Type B pancreatic cell (in vitro differentiated cells): ENCODE measurements at regions not wholly inside any gene's neighbourhood (a gene's known extent, or its start where the extent isn't known, plus 50 kb on each side); places are given as distances from the start of the nearest gene placed in this dataset.

Experiments used
- DNase-seq: peaks from one replicate; pipeline ENCODE4 v3.0.0; 2021; ENCODE audit warnings: mixed read lengths; ENCODE audit not compliant: unreplicated experiment; ENCODE audit errors: extremely low spot score
- H3K27ac Mint-ChIP-seq: 2 replicates; pipeline ENCODE4 v1.8.0; 2021; ENCODE audit warnings: mild to moderate bottlenecking, mixed read lengths
- H3K27me3 Mint-ChIP-seq: 2 replicates; pipeline ENCODE4 v1.8.0; 2021; ENCODE audit warnings: mixed read lengths
- H3K36me3 Mint-ChIP-seq: 2 replicates; pipeline ENCODE4 v1.8.0; 2021; ENCODE audit warnings: mixed read lengths
- H3K4me1 Mint-ChIP-seq: one replicate; pipeline ENCODE4 v1.8.0; 2021; ENCODE audit warnings: mixed read lengths; ENCODE audit not compliant: unreplicated experiment
- H3K4me3 Mint-ChIP-seq: 2 replicates; pipeline ENCODE4 v1.8.0; 2021; ENCODE audit warnings: mild to moderate bottlenecking, mixed read lengths
- H3K9me3 Mint-ChIP-seq: 2 replicates; pipeline ENCODE4 v1.8.0; 2021; ENCODE audit warnings: mixed read lengths
- TF ChIP-seq, protein P1 (sequence below): fragments of 200-600 bp; sonication (generic); conservative IDR thresholded peaks from 2 replicates; pipeline ENCODE4 v1.5.0; 2021; ENCODE audit warnings: antibody characterized with exemption, mild to moderate bottlenecking

DNA sequence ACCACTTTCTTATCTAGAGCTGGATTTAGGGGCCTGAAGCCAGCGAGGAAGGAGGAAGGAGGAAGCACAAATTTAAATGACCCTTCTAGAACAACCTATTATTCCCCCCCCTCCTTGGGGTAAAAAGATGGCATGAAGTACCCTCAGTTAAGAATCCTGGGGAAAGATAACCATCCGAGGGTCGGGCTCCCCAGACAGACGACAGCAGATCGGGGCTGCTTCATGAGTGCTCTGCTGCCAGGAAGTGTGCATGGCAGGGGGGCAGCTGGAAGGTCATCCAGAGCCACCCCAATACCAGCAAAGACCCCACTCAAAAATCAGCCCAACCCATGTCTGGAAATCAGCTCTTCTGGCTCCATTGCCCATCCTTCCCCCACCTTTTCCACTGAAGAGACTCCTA lies 207.5 kb downstream of the CTTN start:
- no peak for DNase-seq
- Mint-ChIP-seq H3K27ac (no peak overlapping the region), H3K36me3 (no peaks in the 10 kb centered on the region), H3K4me1 (peaks cover 38% of the 10 kb centered on the region), H3K27me3 (no peaks in the 10 kb centered on the region), H3K4me3 (no peak overlapping the region), H3K9me3 (no peaks in the 10 kb centered on the region)
- TF ChIP-seq, protein P1, sequence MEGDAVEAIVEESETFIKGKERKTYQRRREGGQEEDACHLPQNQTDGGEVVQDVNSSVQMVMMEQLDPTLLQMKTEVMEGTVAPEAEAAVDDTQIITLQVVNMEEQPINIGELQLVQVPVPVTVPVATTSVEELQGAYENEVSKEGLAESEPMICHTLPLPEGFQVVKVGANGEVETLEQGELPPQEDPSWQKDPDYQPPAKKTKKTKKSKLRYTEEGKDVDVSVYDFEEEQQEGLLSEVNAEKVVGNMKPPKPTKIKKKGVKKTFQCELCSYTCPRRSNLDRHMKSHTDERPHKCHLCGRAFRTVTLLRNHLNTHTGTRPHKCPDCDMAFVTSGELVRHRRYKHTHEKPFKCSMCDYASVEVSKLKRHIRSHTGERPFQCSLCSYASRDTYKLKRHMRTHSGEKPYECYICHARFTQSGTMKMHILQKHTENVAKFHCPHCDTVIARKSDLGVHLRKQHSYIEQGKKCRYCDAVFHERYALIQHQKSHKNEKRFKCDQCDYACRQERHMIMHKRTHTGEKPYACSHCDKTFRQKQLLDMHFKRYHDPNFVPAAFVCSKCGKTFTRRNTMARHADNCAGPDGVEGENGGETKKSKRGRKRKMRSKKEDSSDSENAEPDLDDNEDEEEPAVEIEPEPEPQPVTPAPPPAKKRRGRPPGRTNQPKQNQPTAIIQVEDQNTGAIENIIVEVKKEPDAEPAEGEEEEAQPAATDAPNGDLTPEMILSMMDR, result no peak

DNA sequence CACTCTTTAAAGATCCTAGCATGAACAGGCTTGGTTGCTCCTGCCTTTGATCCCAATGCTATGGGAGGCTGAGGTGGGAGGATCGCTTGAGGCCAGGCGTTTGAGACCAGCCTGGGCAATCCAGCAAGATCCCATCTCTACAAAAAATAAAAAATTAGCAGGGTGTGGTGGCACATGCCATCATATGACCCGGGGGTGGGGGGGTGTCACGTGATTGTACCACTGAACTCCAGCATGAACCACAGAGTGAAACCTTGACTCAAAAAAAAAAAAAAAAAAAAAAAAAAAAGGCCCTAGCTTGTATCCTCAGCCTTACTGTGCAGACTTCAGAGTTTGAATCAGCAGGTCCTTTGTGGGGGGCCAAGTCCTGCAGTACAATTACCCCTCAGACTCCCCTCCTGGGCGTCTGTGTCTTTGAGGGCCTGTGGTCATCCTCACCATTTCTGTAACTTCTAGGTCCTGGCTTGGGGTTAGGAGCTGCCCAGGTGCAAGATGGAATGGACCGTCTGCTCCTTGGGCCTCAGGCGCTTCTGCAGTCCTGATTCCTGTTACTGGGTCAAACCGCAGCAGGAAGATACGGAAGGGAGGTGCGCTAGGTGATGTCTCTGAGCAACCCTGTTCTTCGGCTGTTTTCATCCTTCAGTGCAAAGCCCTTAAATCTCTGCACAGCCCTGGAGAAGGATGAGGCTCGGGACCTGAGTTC lies 208.1 kb downstream of the CTTN start:
- Mint-ChIP-seq H3K27ac (no peak overlapping the region), H3K9me3 (no peaks in the 10 kb centered on the region), H3K36me3 (no peaks in the 10 kb centered on the region), H3K4me1 (peaks cover 43% of the 10 kb centered on the region), H3K27me3 (no peaks in the 10 kb centered on the region), H3K4me3 (no peak overlapping the region)
- DNase-seq, result no peak
- TF ChIP-seq, protein P1, result no peak

DNA sequence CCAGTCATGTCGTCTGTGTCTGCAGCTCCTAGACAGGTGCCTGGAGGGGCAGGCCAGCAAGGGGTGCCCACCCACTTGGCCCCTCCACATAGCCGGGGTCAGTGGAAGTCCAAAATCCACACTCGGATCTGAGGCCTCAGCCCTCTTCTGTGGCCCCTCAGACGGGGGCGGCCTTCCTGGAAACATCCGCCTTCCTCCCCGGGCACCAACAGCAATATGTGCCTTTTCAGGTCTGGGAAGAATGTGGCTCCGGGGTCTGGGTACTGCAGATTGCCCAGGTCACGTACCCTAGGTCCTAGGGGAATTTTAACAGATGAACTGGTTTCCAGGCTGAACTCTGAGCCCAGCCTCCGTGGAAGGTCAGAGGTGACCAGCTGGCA lies 208.6 kb downstream of the CTTN start:
- no peaks in the 10 kb centered on the region for H3K9me3 Mint-ChIP-seq
- H3K27ac Mint-ChIP-seq, result no peak overlapping the region
- no peak overlapping the region for H3K4me3 Mint-ChIP-seq
- H3K27me3 Mint-ChIP-seq, result no peaks in the 10 kb centered on the region
- DNase-seq, result no peak
- H3K36me3 Mint-ChIP-seq, result no peaks in the 10 kb centered on the region
- TF ChIP-seq, protein P1, result no peak
- peaks cover 41% of the 10 kb centered on the region for H3K4me1 Mint-ChIP-seq

DNA sequence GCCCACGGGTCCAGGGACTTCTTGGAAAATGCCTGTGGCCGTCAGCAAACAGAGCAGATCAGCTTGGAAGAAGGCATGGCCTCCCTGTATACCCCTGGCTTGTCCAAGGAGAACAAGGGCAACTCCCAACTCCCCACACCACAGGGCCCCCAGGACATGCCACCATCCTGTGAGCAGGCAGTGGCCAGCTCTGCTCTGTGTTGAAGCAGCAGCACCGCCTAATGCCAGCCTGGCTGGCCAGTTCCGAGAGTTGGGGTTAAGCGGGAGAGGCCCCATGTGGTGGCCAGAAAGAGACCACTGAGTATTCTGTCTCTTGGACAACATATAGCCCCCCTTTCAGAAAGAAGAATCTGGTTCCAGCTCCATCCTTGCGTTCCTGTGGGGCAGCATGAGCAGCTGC lies 209.2 kb downstream of the CTTN start:
- TF ChIP-seq, protein P1, result no peak
- H3K27ac Mint-ChIP-seq, result no peak overlapping the region
- no peaks in the 10 kb centered on the region for H3K9me3 Mint-ChIP-seq
- peaks cover 38% of the 10 kb centered on the region for H3K4me1 Mint-ChIP-seq
- H3K4me3 Mint-ChIP-seq, result no peak overlapping the region
- H3K27me3 Mint-ChIP-seq, result no peaks in the 10 kb centered on the region
- DNase-seq, result no peak
- H3K36me3 Mint-ChIP-seq, result no peaks in the 10 kb centered on the region

DNA sequence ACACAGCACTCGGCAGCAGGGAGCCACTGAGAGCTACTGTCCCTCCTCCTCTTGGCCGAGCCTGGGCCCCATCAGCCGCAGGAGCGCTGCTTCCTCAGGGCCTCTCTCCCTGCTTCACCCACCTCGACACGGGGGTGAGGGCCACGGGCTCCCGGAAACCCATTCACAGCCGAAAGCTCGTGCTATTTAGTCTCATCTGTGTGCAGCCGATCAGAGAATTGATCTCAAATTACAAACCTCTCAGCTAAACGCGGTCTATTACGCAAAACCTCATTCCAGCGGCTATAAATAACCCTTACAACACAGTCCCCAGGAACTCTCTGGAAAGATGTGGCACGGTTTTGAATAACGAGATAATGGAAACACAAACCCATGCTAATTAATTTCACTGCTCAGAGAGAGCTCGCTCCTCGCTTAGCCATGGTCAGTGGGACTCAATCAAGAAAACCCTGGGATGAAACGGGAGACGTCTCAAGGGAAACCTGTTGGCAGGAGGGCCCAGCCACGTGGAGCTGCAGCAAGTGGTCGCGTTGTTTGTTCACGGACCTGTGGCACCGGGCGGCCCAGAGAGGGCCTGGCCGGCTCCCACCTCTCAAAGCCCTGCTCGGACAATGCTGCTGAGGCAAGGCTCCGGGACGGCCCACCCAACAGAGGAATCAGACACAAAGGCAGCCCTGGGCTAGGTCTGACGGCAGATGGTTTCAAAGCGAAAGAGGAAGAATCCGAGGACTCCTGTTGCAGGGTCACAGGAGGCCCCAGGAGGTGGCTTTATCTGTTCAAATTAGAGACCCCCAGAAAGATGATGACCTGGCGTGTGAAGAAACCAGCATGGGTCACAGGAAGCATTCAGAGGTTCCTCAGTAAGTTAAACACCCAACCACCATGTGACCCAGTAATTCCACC lies 210.5 kb downstream of the CTTN start:
- TF ChIP-seq, protein P1, result no peak
- Mint-ChIP-seq H3K9me3 (no peaks in the 10 kb centered on the region), H3K4me1 (peaks cover 43% of the 10 kb centered on the region), H3K27me3 (no peaks in the 10 kb centered on the region), H3K27ac (peak overlapping the region; percentile 51), H3K36me3 (no peaks in the 10 kb centered on the region), H3K4me3 (peak overlapping the region; percentile 60)
- no peak for DNase-seq
